Left lung (tissue), 4 donors: ENCODE measurements at regions not wholly inside any gene's neighbourhood (a gene's known extent, or its start where the extent isn't known, plus 50 kb on each side); places are given as distances from the start of the nearest gene placed in this dataset.
A peak's percentile ranks its signal among the peaks of the same experiment; 100 is the strongest.

Experiments used
- ATAC-seq: fragments of 200-7000 bp; cut with Tn5 transposase; one replicate; pipeline ENCODE4 v1.9.1; 2020; ENCODE audit warnings: moderate library complexity
- DNase-seq, 4 donors: peaks; one replicate each; pipeline ENCODE4 v3.0.0-alpha.2; 2013 to 2020
- H3K27ac ChIP-seq, 2 donors: fragments of 200-600 bp; sonication (generic) in 1 of 2; one replicate each; pipeline versions ENCODE4 v1.5.0 to v1.8.0; 2020 to 2021
- H3K27me3 ChIP-seq, 2 donors: fragments of 200-600 bp; sonication (generic) in 1 of 2; one replicate each; pipeline versions ENCODE4 v1.5.0 to v1.8.0; 2020 to 2021
- H3K36me3 ChIP-seq, 2 donors: fragments of 200-600 bp; sonication (generic) in 1 of 2; one replicate each; pipeline versions ENCODE4 v1.5.0 to v1.8.0; 2020 to 2021
- H3K4me1 ChIP-seq, 2 donors: fragments of 200-600 bp; one replicate each; pipeline ENCODE4 v1.8.0; 2021
- H3K4me3 ChIP-seq, 2 donors: fragments of 200-600 bp; sonication (generic) in 1 of 2; one replicate each; pipeline versions ENCODE4 v1.5.0 to v1.8.0; 2020 to 2021; ENCODE audit warnings: mild to moderate bottlenecking in 1 of 2
- H3K9me3 ChIP-seq, 2 donors: fragments of 200-600 bp; sonication (generic) in 1 of 2; one replicate each; pipeline versions ENCODE4 v1.5.0 to v1.8.0; 2020 to 2021
- CTCF ChIP-seq, 2 donors: fragments of 200-600 bp; sonication (generic) in 1 of 2; IDR thresholded peaks; one replicate each; pipeline versions ENCODE4 v1.5.0 to v1.8.0; 2021; ENCODE audit warnings: antibody characterized with exemption in 2 of 2
- intact Hi-C, 2 donors: fragments of 100-400 bp; cut with DNase I; formaldehyde crosslinking; loops; one replicate each; pipeline versions ENCODE4 v1.11.2 to v1.14.2; 2022
- donor health status: DM: no; HTN: yes; CAD: no.
- donor health status: DM: no; HTN: no; CAD: no.

GRCh38 chrX:44432641-44433040, 89.2 kb upstream of the EFHC2 start:
- Histone ChIP-seq H3K4me1 (no peaks in the 10 kb centered on the region), H3K9me3 (no peaks in the 10 kb centered on the region), H3K4me3 (no peak overlapping the region), H3K27me3 (no peaks in the 10 kb centered on the region), H3K27ac (no peak overlapping the region), H3K36me3 (no peaks in the 10 kb centered on the region)
- intact Hi-C loops: no loop called here
- no peak for TF ChIP-seq CTCF (IDR thresholded peaks at IDR 0.05)
- DNase-seq (peak in 1 of 4 donors; percentile 6), ATAC-seq (no peak)

GRCh38 chrX:44431194-44431593, 87.7 kb upstream of the EFHC2 start:
- ATAC-seq: peak; percentile 32
- Histone ChIP-seq H3K27ac (no peak overlapping the region), H3K9me3 (no peaks in the 10 kb centered on the region), H3K4me1 (no peaks in the 10 kb centered on the region), H3K27me3 (no peaks in the 10 kb centered on the region), H3K4me3 (no peak overlapping the region), H3K36me3 (no peaks in the 10 kb centered on the region)
- intact Hi-C loops: no loop called here
- no peak for TF ChIP-seq CTCF (IDR thresholded peaks at IDR 0.05)
- no peak for DNase-seq

GRCh38 chrX:44428989-44429627, 85.6 kb upstream of the EFHC2 start:
- Histone ChIP-seq H3K9me3 (no peaks in the 10 kb centered on the region), H3K4me3 (no peak overlapping the region), H3K36me3 (no peaks in the 10 kb centered on the region), H3K27me3 (no peaks in the 10 kb centered on the region), H3K27ac (no peak overlapping the region), H3K4me1 (no peaks in the 10 kb centered on the region)
- intact Hi-C loops: no loop called here
- DNase-seq (no peak), ATAC-seq (no peak)
- no peak for TF ChIP-seq CTCF (IDR thresholded peaks at IDR 0.05)

- ATAC-seq: no peak
- Histone ChIP-seq H3K9me3 (no peaks in the 10 kb centered on the region), H3K27ac (no peak overlapping the region), H3K27me3 (peaks cover 0 to 3% of the 10 kb centered on the region in 2 donors), H3K36me3 (no peaks in the 10 kb centered on the region), H3K4me3 (no peak overlapping the region), H3K4me1 (no peaks in the 10 kb centered on the region)
- intact Hi-C loops: no loop called here
- no peak for DNase-seq
- no peak for TF ChIP-seq CTCF (IDR thresholded peaks at IDR 0.05)
Observed at GRCh38 chrX:44422631-44423030, 79.2 kb upstream of the EFHC2 start.

- DNase-seq (peak in 1 of 4 donors; percentile 36), ATAC-seq (peak; percentile 87)
- Histone ChIP-seq H3K27ac (no peak overlapping the region), H3K9me3 (no peaks in the 10 kb centered on the region), H3K4me3 (no peak overlapping the region), H3K4me1 (no peaks in the 10 kb centered on the region), H3K36me3 (no peaks in the 10 kb centered on the region), H3K27me3 (peaks cover 0 to 2% of the 10 kb centered on the region in 2 donors)
- intact Hi-C loops: no loop called here
- no peak for TF ChIP-seq CTCF (IDR thresholded peaks at IDR 0.05)
Observed at GRCh38 chrX:44415639-44416386, 72.3 kb upstream of the EFHC2 start.
